KMS-11 (cell line): ENCODE measurements at regions not wholly inside any gene's neighbourhood (a gene's known extent, or its start where the extent isn't known, plus 50 kb on each side); places are given as distances from the start of the nearest gene placed in this dataset.

ENCODE experiments used
- H2AFZ ChIP-seq: fragments of 200-600 bp; sonication (generic); 2 replicates; pipeline ENCODE4 v1.6.1; 2016; ENCODE audit warnings: antibody characterized with exemption, mixed run types, low read depth
- H3K27ac ChIP-seq: fragments of 200-600 bp; sonication (generic); 2 replicates; pipeline ENCODE4 v1.6.1; 2016; ENCODE audit warnings: mild to moderate bottlenecking, mixed run types
- H3K27me3 ChIP-seq: fragments of 200-600 bp; sonication (generic); 2 replicates; pipeline ENCODE4 v1.6.1; 2017; ENCODE audit warnings: mild to moderate bottlenecking, low read depth, mixed run types, moderate library complexity; ENCODE audit not compliant: insufficient read depth
- H3K36me3 ChIP-seq: fragments of 200-600 bp; sonication (generic); 2 replicates; pipeline ENCODE4 v1.6.1; 2017; ENCODE audit warnings: mild to moderate bottlenecking, mixed run types; ENCODE audit not compliant: insufficient read depth
- H3K4me1 ChIP-seq: fragments of 200-600 bp; sonication (generic); 2 replicates; pipeline ENCODE4 v1.6.1; 2016; ENCODE audit warnings: mild to moderate bottlenecking, low read depth, mixed run types; ENCODE audit not compliant: poor library complexity, severe bottlenecking
- H3K4me2 ChIP-seq: fragments of 200-600 bp; sonication (generic); 2 replicates; pipeline ENCODE4 v1.7.0; 2016; ENCODE audit warnings: mild to moderate bottlenecking, mixed run types
- H3K4me3 ChIP-seq: fragments of 200-600 bp; sonication (generic); IDR thresholded peaks from 2 replicates; pipeline ENCODE4 v1.6.1; 2017; ENCODE audit warnings: low read depth, low read length, mixed read lengths; ENCODE audit not compliant: insufficient read depth
- H3K79me2 ChIP-seq: fragments of 200-600 bp; sonication (generic); 2 replicates; pipeline ENCODE4 v1.6.1; 2016; ENCODE audit warnings: low read depth, mixed run types; ENCODE audit not compliant: insufficient read depth
- H3K9ac ChIP-seq: fragments of 200-600 bp; sonication (generic); 2 replicates; pipeline ENCODE4 v1.6.1; 2016; ENCODE audit warnings: mild to moderate bottlenecking, mixed run types
- H4K20me1 ChIP-seq: fragments of 200-600 bp; sonication (generic); 2 replicates; pipeline ENCODE4 v1.6.1; 2016; ENCODE audit warnings: mild to moderate bottlenecking, mixed run types; ENCODE audit not compliant: insufficient read depth
- TF ChIP-seq, protein P1 (sequence below): fragments of 200-600 bp; sonication (generic); conservative IDR thresholded peaks from 2 replicates; pipeline ENCODE4 v1.6.1; 2017; ENCODE audit warnings: low read depth, mild to moderate bottlenecking, antibody characterized with exemption, low read length, moderate library complexity, mixed read lengths

DNA sequence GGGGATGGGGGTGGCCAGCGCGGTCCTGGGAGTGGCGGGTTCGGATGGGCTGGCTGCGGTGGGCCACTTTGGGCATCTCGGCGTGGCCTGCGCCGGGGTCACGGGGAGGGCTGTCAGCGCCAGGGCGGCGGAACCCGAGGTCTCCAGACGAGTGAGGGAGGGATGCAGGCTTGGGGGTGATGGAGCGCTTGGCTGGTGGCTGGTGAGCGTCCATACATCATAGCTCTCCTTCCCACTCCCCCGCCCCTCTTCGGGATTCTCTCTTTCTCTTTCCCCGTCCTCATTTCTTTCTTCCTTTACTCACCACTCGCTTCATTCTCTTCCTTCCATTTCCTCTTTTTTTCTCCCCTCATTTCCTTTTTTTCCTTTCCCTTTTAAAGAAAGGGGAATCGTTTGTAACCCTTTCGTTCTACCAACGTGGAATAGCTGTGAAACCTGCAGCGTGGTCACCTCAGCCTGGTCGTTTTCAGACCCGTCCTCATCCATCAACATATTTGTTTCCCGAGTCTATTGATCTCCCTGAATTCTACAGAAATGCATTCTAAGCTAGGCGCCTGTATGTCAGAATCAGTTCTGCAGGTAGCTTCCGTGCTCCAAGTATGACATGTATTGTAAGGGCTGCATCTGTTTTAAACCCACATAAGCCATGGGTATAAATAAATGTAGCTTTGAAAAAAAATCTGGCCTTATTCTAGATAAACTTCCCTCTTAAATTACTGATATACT, 260.3 kb upstream of the E2F7 start:
- Histone ChIP-seq H3K4me3 (no peak overlapping the region), H3K9ac (no peak overlapping the region), H4K20me1 (no peaks in the 10 kb centered on the region), H3K4me1 (peaks cover 4% of the 10 kb centered on the region), H3K79me2 (no peaks in the 10 kb centered on the region), H3K27ac (no peak overlapping the region), H2AFZ (peak overlapping the region; percentile 98; the same call in 1 of the 2 replicates), H3K4me2 (peak overlapping the region; percentile 96), H3K27me3 (no peaks in the 10 kb centered on the region; the same call in 1 of the 2 replicates), H3K36me3 (no peaks in the 10 kb centered on the region)
- TF ChIP-seq, protein P1, sequence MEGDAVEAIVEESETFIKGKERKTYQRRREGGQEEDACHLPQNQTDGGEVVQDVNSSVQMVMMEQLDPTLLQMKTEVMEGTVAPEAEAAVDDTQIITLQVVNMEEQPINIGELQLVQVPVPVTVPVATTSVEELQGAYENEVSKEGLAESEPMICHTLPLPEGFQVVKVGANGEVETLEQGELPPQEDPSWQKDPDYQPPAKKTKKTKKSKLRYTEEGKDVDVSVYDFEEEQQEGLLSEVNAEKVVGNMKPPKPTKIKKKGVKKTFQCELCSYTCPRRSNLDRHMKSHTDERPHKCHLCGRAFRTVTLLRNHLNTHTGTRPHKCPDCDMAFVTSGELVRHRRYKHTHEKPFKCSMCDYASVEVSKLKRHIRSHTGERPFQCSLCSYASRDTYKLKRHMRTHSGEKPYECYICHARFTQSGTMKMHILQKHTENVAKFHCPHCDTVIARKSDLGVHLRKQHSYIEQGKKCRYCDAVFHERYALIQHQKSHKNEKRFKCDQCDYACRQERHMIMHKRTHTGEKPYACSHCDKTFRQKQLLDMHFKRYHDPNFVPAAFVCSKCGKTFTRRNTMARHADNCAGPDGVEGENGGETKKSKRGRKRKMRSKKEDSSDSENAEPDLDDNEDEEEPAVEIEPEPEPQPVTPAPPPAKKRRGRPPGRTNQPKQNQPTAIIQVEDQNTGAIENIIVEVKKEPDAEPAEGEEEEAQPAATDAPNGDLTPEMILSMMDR = no peak

DNA sequence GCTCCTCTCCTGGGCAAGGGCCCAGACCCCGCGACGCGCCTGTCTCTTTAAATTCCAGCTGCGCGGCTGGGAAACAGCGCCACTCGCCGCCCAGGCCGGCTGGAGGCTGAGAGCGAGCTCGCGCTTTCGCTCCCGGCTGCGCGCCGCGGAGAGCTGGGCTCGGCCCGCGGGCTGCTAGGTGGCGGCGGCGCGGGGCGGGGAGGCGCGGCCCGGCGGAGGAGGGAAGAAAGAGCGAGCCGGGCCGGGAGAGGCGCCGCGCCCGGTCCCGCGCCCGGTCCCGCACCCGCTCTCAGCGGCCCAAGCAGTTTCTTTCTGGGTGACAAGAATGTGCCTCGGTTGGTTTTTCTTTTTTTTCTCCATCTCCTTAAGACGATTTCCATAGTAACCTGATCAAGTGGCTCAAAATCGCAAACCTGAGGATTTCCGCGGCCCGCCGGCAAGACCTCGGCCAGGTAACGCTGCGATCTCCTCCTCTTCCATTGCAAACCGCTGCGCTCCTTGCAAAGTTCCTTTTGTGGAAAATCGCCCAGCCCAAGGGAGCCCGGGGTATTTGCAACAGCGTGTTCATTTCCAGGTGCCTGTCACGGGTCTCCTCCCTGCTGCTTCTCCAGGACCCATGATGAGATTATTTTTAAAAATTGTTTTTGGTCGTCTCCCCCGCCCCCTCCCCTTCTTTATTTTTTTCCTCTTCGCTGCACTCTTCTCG, 259.5 kb upstream of the E2F7 start:
- no peaks in the 10 kb centered on the region; the same call in 1 of the 2 replicates for H3K27me3 ChIP-seq
- TF ChIP-seq, protein P1 = no peak
- H3K27ac ChIP-seq = no peak overlapping the region
- peak overlapping the region; percentile 96 for H3K4me2 ChIP-seq
- H3K4me1 ChIP-seq = peaks cover 4% of the 10 kb centered on the region
- no peak overlapping the region; the same call in 1 of the 2 replicates for H3K9ac ChIP-seq
- H3K36me3 ChIP-seq = no peaks in the 10 kb centered on the region
- no peak overlapping the region for H3K4me3 ChIP-seq
- no peaks in the 10 kb centered on the region for H4K20me1 ChIP-seq
- H3K79me2 ChIP-seq = no peaks in the 10 kb centered on the region
- H2AFZ ChIP-seq = peak overlapping the region; percentile 98

DNA sequence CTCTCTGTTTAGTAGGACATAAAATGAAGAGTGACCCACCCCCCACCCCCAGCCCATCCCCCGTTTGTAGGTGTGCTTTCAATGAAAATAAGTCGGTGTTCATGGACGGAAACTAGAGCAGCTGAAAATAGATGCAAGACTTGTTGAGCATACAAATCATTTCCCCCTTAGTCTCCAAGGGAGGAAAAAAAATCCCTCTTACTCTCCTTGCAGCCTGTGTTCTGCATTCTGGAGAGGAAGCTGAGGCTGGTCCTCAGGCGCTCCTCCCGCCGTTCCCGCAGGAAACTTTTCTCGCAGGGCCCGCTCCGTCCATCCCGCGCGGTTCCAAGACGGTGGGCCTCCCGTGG, 259.0 kb upstream of the E2F7 start:
- H4K20me1 ChIP-seq = no peaks in the 10 kb centered on the region
- H2AFZ ChIP-seq = peak overlapping the region; percentile 98
- H3K4me1 ChIP-seq = peaks cover 4% of the 10 kb centered on the region
- no peaks in the 10 kb centered on the region for H3K36me3 ChIP-seq
- TF ChIP-seq, protein P1 = no peak
- H3K27ac ChIP-seq = no peak overlapping the region
- H3K9ac ChIP-seq = no peak overlapping the region; the same call in 1 of the 2 replicates
- H3K27me3 ChIP-seq = no peaks in the 10 kb centered on the region; the same call in 1 of the 2 replicates
- peak overlapping the region; percentile 96 for H3K4me2 ChIP-seq
- no peaks in the 10 kb centered on the region for H3K79me2 ChIP-seq
- no peak overlapping the region for H3K4me3 ChIP-seq

DNA sequence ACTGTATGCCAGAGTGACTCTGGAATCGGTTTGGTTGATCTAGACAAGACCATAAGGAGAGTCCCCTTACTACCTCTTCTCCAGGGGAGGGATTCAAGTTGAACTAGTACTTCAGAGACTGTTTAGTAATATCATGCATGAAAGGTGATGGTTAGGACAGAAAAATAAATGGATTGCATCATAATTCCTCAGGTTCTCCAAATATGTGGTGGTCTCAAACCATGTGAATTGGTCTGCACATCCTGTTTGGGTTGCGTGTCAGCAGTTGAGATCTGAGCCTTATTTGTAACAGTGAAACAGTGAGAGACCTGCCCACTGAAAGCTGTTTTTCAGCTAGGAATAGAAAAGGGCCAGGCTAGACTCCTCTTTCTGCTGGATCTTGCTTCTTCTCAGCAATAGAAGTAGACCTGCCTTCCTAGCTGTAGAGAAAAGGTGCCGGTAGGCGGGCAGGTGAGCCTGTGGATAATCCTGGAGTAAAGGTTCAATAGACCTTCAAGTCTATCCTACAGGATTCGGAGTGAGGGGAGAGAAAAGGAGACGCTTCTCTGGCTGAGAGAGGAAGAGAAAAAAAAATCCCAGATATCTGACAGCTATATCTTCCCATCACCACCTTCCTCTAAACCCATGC, 258.5 kb upstream of the E2F7 start:
- Histone ChIP-seq H3K4me2 (peak overlapping the region; percentile 96; the same call in 1 of the 2 replicates), H3K4me1 (peaks cover 4% of the 10 kb centered on the region), H3K36me3 (no peaks in the 10 kb centered on the region), H3K27ac (no peak overlapping the region), H3K79me2 (no peaks in the 10 kb centered on the region), H3K9ac (no peak overlapping the region), H4K20me1 (no peaks in the 10 kb centered on the region), H2AFZ (peak overlapping the region; percentile 98; the same call in 1 of the 2 replicates), H3K4me3 (no peak overlapping the region), H3K27me3 (no peaks in the 10 kb centered on the region; the same call in 1 of the 2 replicates)
- TF ChIP-seq, protein P1 = no peak
